GM19438 (cell line): ENCODE measurements at regions not wholly inside any gene's neighbourhood (a gene's known extent, or its start where the extent isn't known, plus 50 kb on each side); places are given as distances from the start of the nearest gene placed in this dataset.

Source experiments
- ATAC-seq: cut with Tn5 transposase; IDR thresholded peaks from one replicate; pipeline ENCODE4 v1.9.1; 2021; ENCODE audit warnings: low read depth; ENCODE audit not compliant: unreplicated experiment

GRCh38 chr6:117165911-117166499, 99.4 kb upstream of the VGLL2 start:
- ATAC-seq = no peak

GRCh38 chr6:117167520-117168271, 97.7 kb upstream of the VGLL2 start:
- no peak for ATAC-seq

- no peak for ATAC-seq
Measured at GRCh38 chr6:117168296-117169063, 96.9 kb upstream of the VGLL2 start.

GRCh38 chr6:117169064-117169665, 96.2 kb upstream of the VGLL2 start:
- ATAC-seq = no peak

- ATAC-seq = no peak
Measured at GRCh38 chr6:117169781-117170281, 95.5 kb upstream of the VGLL2 start.

- ATAC-seq = no peak
Measured at GRCh38 chr6:117174835-117175360, 90.5 kb upstream of the VGLL2 start.

GRCh38 chr6:117188627-117189201, 76.6 kb upstream of the VGLL2 start:
- ATAC-seq = no peak

GRCh38 chr6:117191009-117191408, 74.3 kb upstream of the VGLL2 start:
- no peak for ATAC-seq

- ATAC-seq = no peak
Measured at GRCh38 chr6:117191448-117191847, 73.9 kb upstream of the VGLL2 start.

GRCh38 chr6:117194271-117194670, 71.1 kb upstream of the VGLL2 start:
- ATAC-seq = no peak

- no peak for ATAC-seq
Measured at GRCh38 chr6:117194978-117195377, 70.4 kb upstream of the VGLL2 start.

GRCh38 chr6:117195728-117196127, 69.6 kb upstream of the VGLL2 start:
- ATAC-seq = no peak

- no peak for ATAC-seq
Measured at GRCh38 chr6:117200067-117200466, 65.3 kb upstream of the VGLL2 start.

- no peak for ATAC-seq
Measured at GRCh38 chr6:117204903-117205302, 60.5 kb upstream of the VGLL2 start.

GRCh38 chr6:117205876-117206275, 59.5 kb upstream of the VGLL2 start:
- no peak for ATAC-seq

GRCh38 chr6:117206522-117206921, 58.8 kb upstream of the VGLL2 start:
- no peak for ATAC-seq

- ATAC-seq = no peak
Measured at GRCh38 chr6:117206944-117207687, 58.2 kb upstream of the VGLL2 start.

- ATAC-seq = no peak
Measured at GRCh38 chr6:117210279-117210678, 55.1 kb upstream of the VGLL2 start.

GRCh38 chr6:117215353-117216090, 49.8 kb upstream of the VGLL2 start:
- no peak for ATAC-seq
